Dendritic cell treated with granulocyte-macrophage colony-stimulating factor and Interleukin-4, amounts not matched to agents 40 ng/mL and 50 ng/mL, for 4 days (primary cell): ENCODE measurements at regions not wholly inside any gene's neighbourhood (a gene's known extent, or its start where the extent isn't known, plus 50 kb on each side); places are given as distances from the start of the nearest gene placed in this dataset.
"Not testable (repeated sequence)": the region's sequence is repeated elsewhere in the genome, so short reads cannot be mapped to it uniquely, and the experiment has no call there.

Experiments
- H3K27ac Mint-ChIP-seq: one replicate; pipeline ENCODE4 v1.8.0; 2022; ENCODE audit warnings: mild to moderate bottlenecking, mixed read lengths
- H3K27me3 Mint-ChIP-seq: one replicate; pipeline ENCODE4 v1.8.0; 2022; ENCODE audit warnings: mild to moderate bottlenecking, mixed read lengths
- H3K36me3 Mint-ChIP-seq: one replicate; pipeline ENCODE4 v1.8.0; 2022; ENCODE audit warnings: low read depth, mixed read lengths
- H3K4me1 Mint-ChIP-seq: one replicate; pipeline ENCODE4 v1.8.0; 2022; ENCODE audit warnings: low read depth, mixed read lengths
- H3K4me3 Mint-ChIP-seq: one replicate; pipeline ENCODE4 v1.8.0; 2022; ENCODE audit warnings: mild to moderate bottlenecking, moderate library complexity, mixed read lengths
- H3K9me3 Mint-ChIP-seq: one replicate; pipeline ENCODE4 v1.8.0; 2022; ENCODE audit warnings: mixed read lengths
- intact Hi-C: fragments of 100-400 bp; cut with micrococcal nuclease; formaldehyde crosslinking; loops from one replicate; pipeline ENCODE4 v1.15.0; 2022

DNA sequence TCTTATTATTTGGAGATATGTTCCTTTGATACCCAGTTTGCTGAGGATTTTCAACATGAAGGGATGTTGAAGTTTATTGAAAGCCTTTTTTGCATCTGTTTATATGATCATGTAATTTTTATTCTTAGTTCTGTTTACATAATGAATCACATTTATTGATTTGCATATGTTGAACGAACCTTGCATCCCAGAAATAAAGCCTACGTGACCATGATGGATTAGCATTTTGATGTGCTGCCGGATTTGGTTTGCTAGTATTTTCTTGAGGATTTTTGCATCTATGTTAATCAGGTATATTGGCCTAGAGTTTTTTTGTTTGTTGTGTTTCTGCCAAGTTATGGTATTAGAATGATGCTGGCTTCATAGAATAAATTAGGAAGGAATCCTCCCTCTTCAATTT lies 161.4 kb upstream of the ITGA1 start:
- Mint-ChIP-seq H3K4me3 (no peak overlapping the region), H3K9me3 (peaks cover 17% of the 10 kb centered on the region), H3K27ac (no peak overlapping the region), H3K27me3 (no peaks in the 10 kb centered on the region), H3K4me1 (no peaks in the 10 kb centered on the region), H3K36me3 (no peaks in the 10 kb centered on the region)
- intact Hi-C loops, result no loop called here

DNA sequence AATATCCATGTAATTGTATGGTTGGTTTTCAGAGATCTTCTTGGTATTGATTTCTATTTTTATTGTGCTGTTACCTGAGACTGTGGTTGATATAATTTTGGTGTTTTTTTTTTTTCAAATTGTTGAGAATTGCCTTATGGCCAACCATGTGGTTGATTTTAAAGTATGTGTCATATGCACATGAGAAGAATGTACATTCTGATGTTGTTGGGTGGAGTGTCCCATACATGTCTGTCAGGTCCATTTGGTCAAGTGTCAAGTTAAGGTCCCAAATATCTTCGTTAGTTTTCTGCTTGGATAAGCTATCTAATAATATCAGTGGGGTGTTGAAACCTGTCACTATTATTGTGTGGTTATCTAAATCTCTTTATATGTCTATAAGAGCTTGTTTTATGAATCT lies 160.0 kb upstream of the ITGA1 start:
- no peaks in the 10 kb centered on the region for H3K27me3 Mint-ChIP-seq
- intact Hi-C loops, result no loop called here
- H3K4me1 Mint-ChIP-seq, result no peaks in the 10 kb centered on the region
- peaks cover 17% of the 10 kb centered on the region for H3K9me3 Mint-ChIP-seq
- H3K4me3 Mint-ChIP-seq, result no peak overlapping the region
- H3K36me3 Mint-ChIP-seq, result no peaks in the 10 kb centered on the region
- no peak overlapping the region for H3K27ac Mint-ChIP-seq

DNA sequence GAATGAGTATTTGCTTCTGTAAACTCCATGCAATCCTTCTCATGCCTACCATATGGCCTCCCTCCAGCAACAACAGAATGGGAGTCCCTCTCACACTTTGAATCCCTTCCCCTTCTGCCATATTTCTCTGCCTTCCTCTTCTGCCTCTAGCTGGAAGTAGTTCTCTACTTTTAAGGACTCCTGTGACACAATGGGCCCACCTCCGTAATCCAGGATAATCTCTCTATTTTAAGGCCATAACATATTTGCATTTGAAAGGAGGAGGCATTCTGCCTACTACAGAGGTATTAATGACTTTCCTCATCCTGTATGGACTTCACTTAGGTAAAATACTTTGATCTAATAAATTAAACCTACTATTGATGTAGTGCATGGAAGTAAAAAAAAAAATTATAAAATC lies 155.4 kb upstream of the ITGA1 start:
- intact Hi-C loops, result no loop called here
- no peaks in the 10 kb centered on the region for H3K27me3 Mint-ChIP-seq

GRCh38 chr5:52634171-52634570 lies 153.5 kb upstream of the ITGA1 start:
- H3K27ac Mint-ChIP-seq, H3K9me3 Mint-ChIP-seq, H3K4me1 Mint-ChIP-seq, H3K4me3 Mint-ChIP-seq, H3K36me3 Mint-ChIP-seq, intact Hi-C loops, H3K27me3 Mint-ChIP-seq: not testable (repeated sequence)

More for the DNA sequence above, 155.4 kb upstream of the ITGA1 start:
- Mint-ChIP-seq H3K27ac (no peak overlapping the region), H3K9me3 (peaks cover 14% of the 10 kb centered on the region), H3K4me1 (no peaks in the 10 kb centered on the region), H3K36me3 (no peaks in the 10 kb centered on the region), H3K4me3 (no peak overlapping the region)

DNA sequence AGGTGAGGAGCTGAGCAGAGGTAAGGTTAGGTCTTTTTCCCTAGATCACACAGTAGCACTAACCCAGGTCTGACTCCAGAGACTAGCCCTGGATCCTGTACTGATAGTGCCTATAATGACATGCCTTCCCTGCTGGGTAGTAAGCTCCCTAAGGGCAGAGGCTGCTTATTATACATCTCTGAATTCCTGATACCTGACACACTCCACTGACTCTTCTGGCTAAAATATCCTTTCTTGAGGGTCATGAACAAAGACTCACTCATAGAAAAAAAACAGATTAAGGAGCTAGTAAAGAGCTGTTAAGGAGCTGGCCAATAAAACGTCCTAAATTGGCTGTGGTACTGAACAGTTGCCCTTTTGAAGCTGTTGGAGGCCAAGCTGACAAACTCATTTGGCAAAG lies 149.0 kb upstream of the ITGA1 start:
- H3K27me3 Mint-ChIP-seq, result no peaks in the 10 kb centered on the region
- no peaks in the 10 kb centered on the region for H3K4me1 Mint-ChIP-seq
- no peak overlapping the region for H3K4me3 Mint-ChIP-seq
- no peaks in the 10 kb centered on the region for H3K36me3 Mint-ChIP-seq
- no peaks in the 10 kb centered on the region for H3K9me3 Mint-ChIP-seq
- intact Hi-C loops, result no loop called here
- no peak overlapping the region for H3K27ac Mint-ChIP-seq

DNA sequence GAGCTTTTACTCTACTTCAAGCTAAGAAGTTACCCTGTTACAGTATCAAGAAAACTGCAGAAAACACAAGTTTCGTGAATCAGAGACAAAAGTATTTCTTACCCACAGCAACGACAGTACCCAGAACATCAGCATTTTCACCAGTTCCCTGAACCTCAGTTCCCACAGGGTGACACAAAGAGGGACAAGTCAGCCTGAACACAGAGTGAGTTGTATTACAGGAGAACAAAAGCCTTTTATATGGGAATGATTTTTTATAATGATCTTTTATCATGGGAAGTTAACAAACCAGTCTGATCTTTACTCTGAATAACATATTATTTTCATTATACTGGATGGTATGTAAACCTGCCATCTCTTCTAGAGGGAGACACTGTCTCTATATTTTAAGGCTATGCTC lies 139.0 kb upstream of the ITGA1 start:
- Mint-ChIP-seq H3K36me3 (no peaks in the 10 kb centered on the region), H3K9me3 (peaks cover 14% of the 10 kb centered on the region), H3K27me3 (no peaks in the 10 kb centered on the region), H3K4me3 (no peak overlapping the region), H3K4me1 (no peaks in the 10 kb centered on the region), H3K27ac (no peak overlapping the region)
- intact Hi-C loops, result no loop called here

GRCh38 chr5:52655163-52655562 lies 132.6 kb upstream of the ITGA1 start:
- Mint-ChIP-seq H3K9me3 (no peaks in the 10 kb centered on the region), H3K4me1 (no peaks in the 10 kb centered on the region), H3K27ac (no peak overlapping the region), H3K27me3 (peaks cover 5% of the 10 kb centered on the region), H3K36me3 (no peaks in the 10 kb centered on the region), H3K4me3 (no peak overlapping the region)
- intact Hi-C loops, result no loop called here

GRCh38 chr5:52656569-52657246 lies 131.0 kb upstream of the ITGA1 start:
- H3K4me1 Mint-ChIP-seq, result no peaks in the 10 kb centered on the region
- intact Hi-C loops, result loop anchor here (2.0 kb wide), 1 partner anchor 1696 kb away; no protein-coding TSS in a partner anchor
- no peaks in the 10 kb centered on the region for H3K9me3 Mint-ChIP-seq
- H3K27ac Mint-ChIP-seq, result no peak overlapping the region
- no peaks in the 10 kb centered on the region for H3K36me3 Mint-ChIP-seq
- H3K4me3 Mint-ChIP-seq, result no peak overlapping the region
- H3K27me3 Mint-ChIP-seq, result peaks cover 5% of the 10 kb centered on the region

- no peaks in the 10 kb centered on the region for H3K9me3 Mint-ChIP-seq
- H3K4me3 Mint-ChIP-seq, result no peak overlapping the region
- H3K4me1 Mint-ChIP-seq, result no peaks in the 10 kb centered on the region
- H3K36me3 Mint-ChIP-seq, result no peaks in the 10 kb centered on the region
- peaks cover 5% of the 10 kb centered on the region for H3K27me3 Mint-ChIP-seq
- intact Hi-C loops, result loop anchor here (2.0 kb wide), 1 partner anchor 1696 kb away; no protein-coding TSS in a partner anchor
- H3K27ac Mint-ChIP-seq, result no peak overlapping the region
Measured at GRCh38 chr5:52657247-52657645, 130.5 kb upstream of the ITGA1 start.

- intact Hi-C loops, result no loop called here
- H3K27ac Mint-ChIP-seq, result no peak overlapping the region
- H3K4me3 Mint-ChIP-seq, result no peak overlapping the region
- no peaks in the 10 kb centered on the region for H3K4me1 Mint-ChIP-seq
- no peaks in the 10 kb centered on the region for H3K36me3 Mint-ChIP-seq
- H3K27me3 Mint-ChIP-seq, result peaks cover 5% of the 10 kb centered on the region
- H3K9me3 Mint-ChIP-seq, result no peaks in the 10 kb centered on the region
Measured at GRCh38 chr5:52658246-52658645, 129.5 kb upstream of the ITGA1 start.

DNA sequence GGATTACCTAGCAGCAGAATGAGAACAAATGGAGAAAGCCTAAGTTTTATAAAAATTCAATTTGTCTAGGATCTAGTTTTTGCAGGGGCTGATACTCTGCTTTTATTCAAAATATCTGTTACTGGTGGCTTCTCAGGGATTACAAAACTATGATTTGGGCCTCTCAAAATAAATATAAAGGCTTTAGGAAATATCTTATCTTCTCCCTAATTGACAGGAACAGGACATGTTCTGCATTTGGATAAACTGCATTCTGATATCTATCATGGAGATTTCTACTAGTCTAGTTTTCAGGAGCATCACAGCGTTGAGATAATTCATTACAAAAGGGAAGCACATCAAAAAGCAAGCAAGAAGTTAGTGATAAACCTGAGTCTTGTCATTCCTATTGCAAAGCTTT lies 127.1 kb upstream of the ITGA1 start:
- intact Hi-C loops, result no loop called here
- no peaks in the 10 kb centered on the region for H3K36me3 Mint-ChIP-seq
- peaks cover 1% of the 10 kb centered on the region for H3K27me3 Mint-ChIP-seq
- H3K9me3 Mint-ChIP-seq, result no peaks in the 10 kb centered on the region
- H3K4me1 Mint-ChIP-seq, result no peaks in the 10 kb centered on the region
- H3K4me3 Mint-ChIP-seq, result no peak overlapping the region
- no peak overlapping the region for H3K27ac Mint-ChIP-seq

DNA sequence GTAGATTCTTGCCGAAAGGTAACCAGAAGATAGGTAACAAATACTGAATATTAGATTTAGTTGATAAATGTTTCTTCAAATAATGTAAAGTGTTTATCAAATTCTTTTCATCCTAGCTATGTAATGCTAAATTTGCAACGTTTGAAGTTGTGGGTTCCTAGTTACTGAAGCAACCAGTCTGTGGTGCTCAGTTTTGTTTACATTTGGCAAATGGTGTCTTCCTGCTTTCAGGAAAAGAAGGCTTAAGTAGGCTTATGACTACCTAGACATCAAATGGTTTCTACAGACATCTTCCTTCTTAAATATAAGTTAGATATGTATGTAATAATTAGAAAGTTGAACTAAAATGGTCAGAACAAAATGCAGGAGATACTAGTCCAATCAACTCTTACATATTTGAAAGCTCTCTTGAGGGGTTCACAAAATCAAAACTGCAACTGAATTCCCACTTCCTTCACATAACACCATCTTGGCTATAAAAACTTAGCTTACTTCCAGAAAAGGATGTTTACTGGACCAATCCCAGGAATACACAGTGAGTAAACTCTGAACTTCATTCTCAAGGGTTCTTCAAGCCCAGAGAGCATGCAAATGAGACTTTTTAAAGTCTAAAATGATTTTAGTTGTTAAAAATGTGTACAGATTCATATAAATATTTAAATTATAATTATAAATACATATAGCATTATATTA lies 125.7 kb upstream of the ITGA1 start:
- Mint-ChIP-seq H3K27ac (no peak overlapping the region), H3K36me3 (no peaks in the 10 kb centered on the region), H3K4me1 (no peaks in the 10 kb centered on the region), H3K27me3 (no peaks in the 10 kb centered on the region), H3K4me3 (no peak overlapping the region), H3K9me3 (no peaks in the 10 kb centered on the region)
- intact Hi-C loops, result no loop called here

- Mint-ChIP-seq H3K9me3 (no peaks in the 10 kb centered on the region), H3K27ac (no peak overlapping the region), H3K4me3 (no peak overlapping the region), H3K27me3 (peaks cover 5% of the 10 kb centered on the region), H3K4me1 (no peaks in the 10 kb centered on the region), H3K36me3 (no peaks in the 10 kb centered on the region)
- intact Hi-C loops, result no loop called here
Measured at GRCh38 chr5:52665559-52665958, 122.2 kb upstream of the ITGA1 start.

DNA sequence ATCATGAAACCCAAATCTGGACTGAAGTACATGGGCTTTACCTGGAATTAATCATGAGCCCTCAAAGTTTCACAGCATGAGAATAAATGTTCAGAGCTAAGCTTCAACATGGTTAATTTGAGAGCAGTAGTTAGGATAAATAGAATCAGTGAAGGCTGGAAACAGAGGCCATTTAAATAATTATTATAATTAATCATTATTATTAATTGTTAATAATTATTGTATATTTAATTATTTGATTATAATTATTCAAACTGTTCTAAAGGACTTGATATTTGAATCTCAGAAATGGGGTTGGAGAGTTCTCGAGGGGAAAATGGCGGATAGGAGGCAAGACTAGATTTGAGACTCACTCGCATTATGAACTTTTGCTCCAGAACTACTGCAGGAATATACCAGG lies 119.6 kb upstream of the ITGA1 start:
- Mint-ChIP-seq H3K4me3 (no peak overlapping the region), H3K36me3 (no peaks in the 10 kb centered on the region), H3K27ac (no peak overlapping the region), H3K4me1 (no peaks in the 10 kb centered on the region), H3K9me3 (no peaks in the 10 kb centered on the region), H3K27me3 (peaks cover 5% of the 10 kb centered on the region)
- intact Hi-C loops, result no loop called here
